Activated CD8-positive, alpha-beta memory T cell treated with anti-CD3 and anti-CD28 coated beads for 24 hours (primary cell): ENCODE measurements at regions not wholly inside any gene's neighbourhood (a gene's known extent, or its start where the extent isn't known, plus 50 kb on each side); places are given as distances from the start of the nearest gene placed in this dataset.
"Not testable (repeated sequence)": the region's sequence is repeated elsewhere in the genome, so short reads cannot be mapped to it uniquely, and the experiment has no call there.

ENCODE experiments used
- DNase-seq: peaks from one replicate; pipeline ENCODE4 v3.0.0-alpha.2; 2020

DNA sequence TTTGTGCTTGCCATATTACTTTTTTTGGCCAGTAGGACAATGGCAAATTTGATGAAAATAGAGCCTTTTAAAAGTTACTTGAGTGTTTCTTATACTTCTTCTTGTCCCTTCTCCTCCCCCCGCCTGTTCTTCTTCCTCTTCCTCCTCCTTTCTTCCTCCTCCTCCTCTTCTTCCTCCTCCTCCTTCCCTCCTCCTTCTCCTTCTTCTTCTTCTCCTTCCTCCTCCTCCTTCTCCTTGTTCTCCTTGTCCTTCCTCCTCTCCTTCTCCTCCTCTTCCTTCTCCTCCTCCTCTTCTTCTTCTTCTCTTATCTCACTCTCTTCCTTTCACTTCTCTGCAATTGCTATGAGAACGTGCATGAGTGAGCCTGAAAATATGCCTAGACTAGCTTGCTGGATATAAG, 466.2 kb upstream of the NR5A2 start:
- DNase-seq = no peak

DNA sequence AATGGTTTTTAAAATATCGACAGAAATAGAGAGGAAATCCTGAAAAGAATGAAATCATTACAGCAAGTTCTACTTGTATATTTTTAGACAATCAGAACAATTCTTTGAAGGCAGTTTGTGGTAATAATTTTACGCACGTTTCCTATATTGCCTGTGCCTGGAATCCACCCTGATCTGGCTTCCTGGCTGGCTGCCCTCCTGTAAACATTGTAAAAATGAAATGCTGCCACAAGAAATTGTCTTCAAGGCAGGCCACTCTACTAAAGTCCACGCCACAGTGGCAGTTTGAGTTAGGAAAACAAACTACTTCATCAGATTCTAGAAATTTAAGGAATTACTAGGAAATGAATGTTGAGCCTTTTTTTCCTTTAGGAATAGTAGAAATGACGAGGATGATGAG, 454.5 kb upstream of the NR5A2 start:
- no peak for DNase-seq

GRCh38 chr1:199574950-199575349, 452.6 kb upstream of the NR5A2 start:
- no peak for DNase-seq

DNA sequence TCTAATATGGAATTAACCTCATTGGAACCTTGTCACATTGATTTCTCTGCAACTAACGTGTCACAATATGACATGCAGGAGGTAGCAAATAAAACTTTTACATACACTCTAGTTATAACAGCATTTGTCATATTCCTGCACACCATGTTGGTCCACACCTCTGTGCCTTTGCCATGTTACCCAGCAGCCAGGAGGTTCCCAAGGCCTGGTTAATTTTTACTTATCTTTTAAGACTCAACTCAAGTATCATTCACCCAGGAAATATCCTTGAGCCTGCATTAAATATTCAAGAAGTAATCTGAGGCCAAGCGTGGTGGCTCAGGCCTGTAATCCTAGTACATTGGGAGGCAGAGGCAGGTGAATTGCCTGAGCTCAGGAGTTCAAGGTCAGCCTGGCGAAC, 447.2 kb upstream of the NR5A2 start:
- DNase-seq = no peak

- no peak for DNase-seq
These were observed 442.1 kb upstream of the NR5A2 start for GRCh38 chr1:199585392-199585791.

DNA sequence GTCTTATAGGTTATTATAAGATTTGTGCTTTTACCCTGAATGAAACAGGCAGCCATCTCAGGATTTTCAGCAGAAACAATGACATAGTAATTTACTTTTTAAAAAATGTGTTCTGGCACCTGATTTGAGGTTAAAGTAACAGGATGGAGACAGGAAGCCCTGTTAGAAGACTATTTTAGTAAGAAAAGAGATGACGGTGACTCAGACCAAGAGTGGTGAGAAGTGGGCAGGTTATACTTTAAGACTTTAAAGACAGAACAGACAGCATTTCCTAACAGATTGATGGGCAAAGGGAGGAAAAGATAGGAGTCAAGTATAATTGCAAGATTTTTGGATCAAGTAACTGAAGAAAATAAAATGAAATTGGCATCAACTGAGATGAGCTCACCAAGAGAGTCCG, 436.8 kb upstream of the NR5A2 start:
- DNase-seq = no peak

DNA sequence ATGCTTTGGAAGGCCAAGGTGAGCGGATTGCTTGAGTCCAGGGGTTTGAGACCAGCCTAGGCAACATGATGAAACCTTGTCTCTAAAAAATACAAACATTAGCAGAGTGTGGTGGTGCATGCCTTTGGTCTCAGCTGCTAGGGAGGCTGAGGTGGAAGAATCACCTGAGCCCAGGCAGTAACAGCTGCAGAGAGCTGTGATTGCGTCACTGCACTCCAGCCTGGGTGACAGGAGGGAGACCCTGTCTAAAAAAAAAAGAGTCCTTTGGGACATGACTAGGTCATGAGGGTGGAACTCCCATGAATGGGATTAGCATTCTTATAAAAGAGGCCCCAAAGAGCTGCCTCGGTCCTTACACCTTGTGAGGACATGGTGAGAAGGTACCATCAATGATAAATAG, 436.0 kb upstream of the NR5A2 start:
- DNase-seq = no peak

- DNase-seq = no peak
These were observed 434.0 kb upstream of the NR5A2 start for GRCh38 chr1:199593475-199593874.

GRCh38 chr1:199596448-199596847, 431.1 kb upstream of the NR5A2 start:
- DNase-seq = not testable (repeated sequence)

- no peak for DNase-seq
These were observed 430.4 kb upstream of the NR5A2 start for GRCh38 chr1:199597152-199597551.

DNA sequence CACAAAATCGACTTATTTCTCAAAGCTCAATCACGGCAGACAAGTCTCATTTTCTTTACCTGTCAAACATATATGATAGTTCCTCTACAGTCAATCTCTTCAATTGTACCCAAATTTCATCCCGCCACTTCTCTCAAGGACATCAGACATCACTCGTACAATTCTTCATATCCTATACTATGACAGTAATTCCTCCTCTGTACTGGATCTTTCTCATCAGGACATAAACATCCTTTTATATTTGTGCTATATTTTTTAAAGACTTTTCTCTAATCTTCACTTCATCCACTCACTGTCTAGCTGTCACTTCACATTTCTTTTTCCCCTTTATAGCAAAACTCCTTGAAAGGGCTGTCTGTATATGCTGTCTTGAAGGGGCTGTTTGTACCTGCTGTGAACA, 419.1 kb upstream of the NR5A2 start:
- no peak for DNase-seq

DNA sequence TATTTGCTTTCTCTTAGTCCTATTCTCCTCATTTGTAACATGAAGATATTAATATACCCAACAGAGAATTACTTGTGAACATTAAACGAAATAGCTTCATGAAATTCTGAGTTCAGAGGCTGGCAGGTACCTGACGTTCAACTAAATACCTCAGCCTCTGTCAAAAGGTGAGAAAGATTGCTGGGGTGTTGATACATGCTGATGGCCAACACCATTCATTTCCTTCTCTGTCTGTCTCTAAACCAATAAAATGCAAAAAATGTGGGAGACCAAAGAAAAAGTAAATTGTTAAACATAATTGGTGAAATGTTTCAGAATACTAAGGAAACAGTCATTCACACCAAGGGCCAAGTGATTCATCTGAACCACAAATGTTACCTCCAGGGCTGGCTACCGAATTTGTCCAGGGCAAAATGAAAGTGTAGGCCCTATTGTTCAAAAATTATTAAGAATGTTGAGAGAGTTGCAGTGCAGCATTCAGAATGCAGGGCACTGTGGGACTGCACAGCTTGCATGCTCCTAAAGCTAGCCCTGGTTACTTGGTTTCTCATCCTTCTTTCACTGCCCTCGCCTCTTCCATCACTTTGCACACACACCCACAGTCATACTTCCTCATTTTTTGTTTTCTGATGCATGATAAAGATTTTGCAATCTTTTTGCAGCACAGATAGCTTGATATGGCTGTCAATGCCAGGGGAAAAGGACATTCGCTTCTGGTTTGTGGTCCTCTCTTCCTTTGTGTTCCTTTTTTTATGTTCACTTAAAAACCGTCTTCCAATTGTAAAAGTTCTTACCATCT, 414.3 kb upstream of the NR5A2 start:
- DNase-seq = no peak

DNA sequence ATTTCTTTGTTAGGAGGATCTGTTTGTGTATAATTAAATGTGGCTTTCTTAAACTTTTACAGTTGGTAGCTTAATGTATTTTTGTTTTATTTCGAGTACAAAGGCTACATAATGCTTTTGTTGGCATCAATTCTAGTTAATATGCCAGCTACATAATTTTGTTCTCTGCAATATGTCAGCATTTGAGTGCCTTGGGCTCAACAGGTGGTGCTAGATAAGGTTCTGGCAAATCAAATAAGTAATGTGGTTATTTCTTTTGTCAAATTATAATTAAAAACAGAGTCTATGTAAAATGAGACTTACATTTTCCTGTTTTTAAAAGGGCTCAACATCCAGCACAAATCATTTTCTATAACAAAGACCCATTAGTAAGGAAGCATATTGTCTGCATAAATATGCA, 410.6 kb upstream of the NR5A2 start:
- no peak for DNase-seq

DNA sequence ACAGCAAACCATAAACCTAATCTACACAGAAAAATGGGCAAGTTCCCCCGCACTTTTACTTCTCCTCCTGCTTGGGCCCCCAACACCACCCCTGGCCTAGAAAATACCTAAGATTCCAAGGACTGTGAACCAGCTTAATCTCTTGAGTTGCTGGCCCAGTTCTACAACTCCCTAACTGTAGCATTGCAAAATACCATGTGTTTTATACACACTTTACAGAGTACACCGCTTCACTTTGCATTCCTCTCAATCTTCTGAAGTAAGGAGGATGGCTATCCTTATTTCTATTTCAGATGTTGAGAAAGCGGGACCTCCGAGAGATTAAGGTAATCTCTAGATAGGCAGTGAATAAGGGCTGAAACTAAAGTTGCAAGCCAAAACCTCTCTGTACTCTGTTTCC, 408.3 kb upstream of the NR5A2 start:
- no peak for DNase-seq

GRCh38 chr1:199626228-199626627, 401.3 kb upstream of the NR5A2 start:
- DNase-seq = not testable (repeated sequence)

DNA sequence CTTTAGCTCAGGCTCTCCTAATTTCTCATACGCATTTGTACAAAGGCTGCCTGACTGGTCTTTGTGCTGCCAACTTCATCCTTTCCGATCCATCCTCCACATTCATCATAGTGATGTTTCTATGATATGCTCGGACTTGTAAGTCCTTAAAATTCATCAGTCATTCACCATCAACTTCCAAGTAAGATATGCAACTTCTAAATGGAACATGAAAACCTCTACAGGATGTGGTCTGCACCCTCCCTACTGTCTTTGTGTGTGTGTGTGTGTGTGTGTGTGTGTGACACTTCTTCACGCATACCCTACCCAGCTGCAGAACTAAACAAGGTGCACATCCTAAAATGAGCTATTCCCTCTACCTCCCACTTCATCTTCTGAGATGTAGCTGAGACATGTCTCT, 397.9 kb upstream of the NR5A2 start:
- no peak for DNase-seq

DNA sequence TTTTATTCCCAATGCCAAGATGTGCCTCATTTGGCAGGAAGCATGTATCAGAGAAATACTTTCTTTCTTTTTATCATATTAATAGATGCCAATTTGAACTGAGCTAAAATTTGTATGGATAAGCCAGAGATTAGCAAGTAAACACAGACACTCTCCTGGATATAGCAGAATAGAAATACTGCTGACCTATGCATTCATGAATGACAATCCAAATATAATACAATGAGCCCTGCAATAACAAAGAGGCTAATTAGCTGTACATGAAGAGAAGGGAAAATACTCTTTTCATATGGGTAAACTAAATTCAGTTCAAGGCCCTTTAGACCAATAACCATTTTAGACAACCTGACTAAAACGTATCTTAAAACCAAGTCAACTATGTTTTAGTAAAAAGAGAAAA, 388.1 kb upstream of the NR5A2 start:
- DNase-seq = no peak

DNA sequence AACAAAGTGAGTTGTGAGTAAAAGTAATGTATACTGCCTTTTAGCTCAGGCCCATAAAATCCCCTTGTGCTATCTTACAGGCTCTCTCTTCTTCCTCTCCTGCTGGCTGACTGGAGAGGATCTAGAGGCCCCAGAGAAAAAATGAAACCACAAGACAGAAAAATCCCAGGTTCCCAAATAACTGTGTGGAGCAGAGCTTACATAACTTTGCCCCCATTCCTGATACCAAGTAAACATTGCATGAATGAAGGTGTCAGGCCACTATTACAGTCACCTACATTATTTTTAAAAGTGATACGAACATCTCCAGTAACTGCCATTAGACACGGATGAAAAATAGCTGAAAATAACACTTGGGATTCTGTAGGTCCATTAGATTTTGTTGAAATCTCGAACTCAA, 386.0 kb upstream of the NR5A2 start:
- DNase-seq = no peak

DNA sequence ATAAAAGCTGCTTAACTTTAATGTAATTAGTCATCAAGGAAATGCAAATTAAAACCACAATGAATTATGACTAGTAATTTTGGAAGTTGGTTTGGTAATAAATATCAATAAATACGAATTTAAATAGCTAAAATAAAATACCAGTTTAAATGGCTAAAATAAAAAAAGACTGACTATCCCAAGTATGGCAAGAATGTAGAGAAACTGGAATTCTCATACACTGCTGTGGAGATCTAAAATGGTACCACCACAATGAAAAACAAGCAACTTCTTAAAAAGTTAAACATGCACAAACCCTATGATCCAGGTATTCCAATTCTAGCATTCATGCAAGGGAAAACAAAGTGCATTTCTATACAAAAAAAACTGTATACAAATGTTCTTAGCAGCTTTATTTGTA, 382.6 kb upstream of the NR5A2 start:
- no peak for DNase-seq

DNA sequence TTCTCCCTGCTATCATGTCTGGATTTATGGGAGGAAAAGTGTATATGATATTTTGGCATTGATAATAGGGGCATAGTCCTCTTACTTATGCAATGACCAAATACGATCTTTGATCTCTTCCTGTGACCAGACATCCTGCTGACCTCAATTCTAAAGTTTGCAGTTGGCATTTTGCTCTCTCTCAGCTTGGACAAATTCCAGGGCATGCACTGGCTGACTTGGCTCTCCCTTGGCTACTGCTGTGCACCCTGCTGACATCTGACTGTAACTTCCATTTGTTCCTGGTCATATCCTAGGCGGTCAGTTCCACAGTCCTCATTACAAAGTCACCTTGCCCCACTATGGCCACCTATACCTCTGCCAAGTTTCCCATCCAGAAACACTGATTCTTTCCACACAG, 380.7 kb upstream of the NR5A2 start:
- DNase-seq = no peak

GRCh38 chr1:199657449-199657848, 370.1 kb upstream of the NR5A2 start:
- DNase-seq = no peak

DNA sequence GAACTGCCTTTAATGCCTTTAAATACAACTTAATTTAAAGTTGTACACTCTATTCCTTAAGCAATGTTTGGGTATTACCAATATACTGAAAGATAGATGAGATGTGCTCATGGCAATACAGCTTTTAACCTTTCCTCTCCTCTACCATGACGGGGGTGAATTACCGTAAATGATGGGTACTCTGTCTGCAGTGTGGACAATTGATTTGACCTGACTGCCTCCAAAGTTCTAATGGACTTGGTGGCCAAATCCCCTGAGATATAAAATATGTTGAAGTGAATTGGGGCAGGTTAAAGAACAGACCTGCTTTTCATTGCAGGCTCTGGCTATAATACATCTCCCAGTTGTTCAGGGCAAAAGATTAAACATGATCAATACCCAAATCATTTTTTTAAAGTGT, 367.4 kb upstream of the NR5A2 start:
- no peak for DNase-seq

DNA sequence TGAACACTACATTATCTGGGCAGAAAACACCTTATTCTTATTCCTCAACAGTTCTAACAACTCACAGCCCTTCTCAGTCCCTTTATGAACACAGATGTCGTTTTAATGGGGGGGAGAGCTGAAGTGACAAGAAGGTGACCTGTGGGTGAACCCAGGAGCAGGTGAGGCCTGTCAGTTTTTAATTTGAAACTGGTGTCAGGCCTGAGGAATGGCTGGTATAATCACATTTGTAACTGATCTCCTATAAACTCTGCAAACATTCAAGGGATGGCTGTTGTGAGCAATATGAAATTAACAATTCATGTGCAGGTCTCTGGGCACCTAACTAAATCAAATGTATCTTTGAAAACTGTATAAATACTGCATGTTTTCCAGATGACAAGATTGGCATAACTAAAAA, 362.1 kb upstream of the NR5A2 start:
- DNase-seq = no peak

GRCh38 chr1:199667089-199667488, 360.4 kb upstream of the NR5A2 start:
- DNase-seq = no peak

- no peak for DNase-seq
These were observed 357.6 kb upstream of the NR5A2 start for GRCh38 chr1:199669916-199670315.
